Posterior cingulate gyrus (tissue), 11 donors: ENCODE measurements at regions not wholly inside any gene's neighbourhood (a gene's known extent, or its start where the extent isn't known, plus 50 kb on each side); places are given as distances from the start of the nearest gene placed in this dataset.
"Not testable (repeated sequence)": the region's sequence is repeated elsewhere in the genome, so short reads cannot be mapped to it uniquely, and the experiment has no call there.

Experiments
- DNase-seq, 10 donors: peaks; one replicate each; pipeline versions ENCODE4 v3.0.0 to v3.0.0-alpha.2; 2020 to 2021; ENCODE audit warnings: mixed read lengths in 3 of 10
- intact Hi-C: fragments of 100-400 bp; cut with DNase I; formaldehyde crosslinking; loops from one replicate; pipeline ENCODE4 v1.15.1; 2023

DNA sequence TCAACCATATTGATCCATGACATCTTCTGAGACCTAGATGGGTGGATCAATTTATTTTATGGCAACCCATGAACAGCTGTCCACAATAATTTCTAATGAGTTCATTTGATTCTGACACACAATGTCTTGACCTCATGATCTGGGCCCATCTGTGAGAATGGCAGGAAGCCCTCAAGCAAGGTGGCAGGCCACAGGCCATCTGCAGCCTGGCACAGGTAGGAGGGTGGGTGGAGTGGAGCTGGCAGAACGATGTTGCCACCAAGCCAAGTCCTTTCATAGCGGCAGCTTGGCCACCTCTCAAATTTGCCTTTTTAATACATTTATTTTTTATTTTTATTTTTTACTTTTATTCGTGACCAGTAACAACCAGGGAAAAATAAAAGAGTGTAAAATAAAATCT is 1181.6 kb upstream of the SORCS1 start:
- no peak for DNase-seq
- intact Hi-C loops, result no loop called here

DNA sequence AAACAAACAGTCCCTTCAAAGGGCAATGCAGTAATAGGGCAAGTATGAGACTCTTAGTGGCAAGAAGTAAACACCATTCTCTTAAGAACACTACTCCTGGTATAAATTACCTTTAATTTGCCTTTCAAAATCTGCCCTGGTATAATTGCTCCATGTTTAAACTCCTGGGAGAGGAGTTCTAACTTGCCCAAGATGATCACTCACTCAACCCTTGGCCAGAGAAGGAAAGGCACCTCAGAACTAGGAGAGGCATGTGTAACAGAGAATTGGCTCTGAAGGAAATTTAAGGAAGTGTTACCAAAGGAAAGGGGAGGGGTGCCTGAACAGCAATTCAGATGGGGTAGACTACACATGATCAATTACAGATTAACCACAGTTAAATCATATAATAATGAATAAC is 1173.6 kb upstream of the SORCS1 start:
- intact Hi-C loops, result no loop called here
- no peak for DNase-seq

DNA sequence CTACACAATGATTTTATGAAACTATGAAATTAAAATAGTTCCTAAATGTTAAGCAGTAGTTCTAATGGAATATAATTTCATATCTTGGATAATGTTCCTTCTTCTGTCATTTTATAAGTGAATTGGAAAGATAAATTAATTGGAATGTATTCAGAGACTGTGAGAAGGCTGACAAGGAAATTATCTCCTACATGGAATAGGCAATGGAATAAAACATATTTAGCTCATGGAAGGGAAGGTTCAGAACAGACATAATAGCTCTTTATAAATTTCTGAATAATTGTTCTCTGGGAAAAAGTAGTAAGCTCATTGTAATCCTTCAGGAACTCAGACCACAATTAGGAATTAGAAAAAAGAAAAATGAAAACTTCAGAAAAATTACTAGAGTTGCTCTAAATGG is 1172.3 kb upstream of the SORCS1 start:
- intact Hi-C loops, result no loop called here
- no peak for DNase-seq

DNA sequence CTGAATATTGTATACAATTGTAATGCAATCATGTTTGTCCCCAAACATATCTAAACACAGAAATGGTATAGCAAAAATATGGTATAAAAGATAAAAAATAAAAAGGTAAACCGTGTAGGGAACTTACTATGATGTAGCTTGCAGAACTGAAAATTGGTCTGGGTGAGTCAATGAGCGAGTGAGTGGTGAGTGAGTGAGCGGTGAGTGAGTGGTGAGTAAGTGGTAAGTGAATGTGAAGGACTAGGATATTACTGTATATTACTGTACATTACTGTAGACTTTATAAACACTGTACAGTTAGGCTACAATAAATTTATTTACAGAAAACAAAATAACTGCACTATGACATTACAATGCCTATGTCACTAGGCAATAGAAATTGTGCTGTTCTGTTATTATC is 1163.2 kb upstream of the SORCS1 start:
- no peak for DNase-seq
- intact Hi-C loops, result no loop called here

DNA sequence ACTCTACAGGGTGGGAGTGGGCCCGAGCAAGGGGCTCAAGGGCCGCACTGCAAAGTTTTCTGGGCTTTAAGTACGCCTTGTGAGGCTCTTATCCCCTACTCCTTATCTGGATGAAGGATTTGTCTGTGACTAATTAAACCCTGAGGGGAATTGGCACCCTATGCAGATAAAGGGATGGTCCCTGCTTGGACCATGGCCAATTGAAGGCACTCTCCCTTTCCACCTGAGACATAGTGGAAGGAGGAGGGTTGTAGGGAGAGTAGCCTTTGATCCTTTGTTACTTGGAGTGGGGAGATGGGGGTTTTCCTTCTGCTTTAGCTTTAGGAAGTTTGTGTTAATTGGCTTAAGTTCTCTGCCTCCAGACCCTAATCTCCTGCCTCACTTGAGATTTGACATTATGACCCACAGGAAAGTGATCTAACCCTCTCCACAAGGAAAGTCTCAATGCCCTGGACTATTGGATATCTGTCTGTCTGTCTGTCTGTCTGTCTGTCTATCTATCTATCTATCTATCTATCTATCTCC is 1158.8 kb upstream of the SORCS1 start:
- no peak for DNase-seq
- intact Hi-C loops, result no loop called here

DNA sequence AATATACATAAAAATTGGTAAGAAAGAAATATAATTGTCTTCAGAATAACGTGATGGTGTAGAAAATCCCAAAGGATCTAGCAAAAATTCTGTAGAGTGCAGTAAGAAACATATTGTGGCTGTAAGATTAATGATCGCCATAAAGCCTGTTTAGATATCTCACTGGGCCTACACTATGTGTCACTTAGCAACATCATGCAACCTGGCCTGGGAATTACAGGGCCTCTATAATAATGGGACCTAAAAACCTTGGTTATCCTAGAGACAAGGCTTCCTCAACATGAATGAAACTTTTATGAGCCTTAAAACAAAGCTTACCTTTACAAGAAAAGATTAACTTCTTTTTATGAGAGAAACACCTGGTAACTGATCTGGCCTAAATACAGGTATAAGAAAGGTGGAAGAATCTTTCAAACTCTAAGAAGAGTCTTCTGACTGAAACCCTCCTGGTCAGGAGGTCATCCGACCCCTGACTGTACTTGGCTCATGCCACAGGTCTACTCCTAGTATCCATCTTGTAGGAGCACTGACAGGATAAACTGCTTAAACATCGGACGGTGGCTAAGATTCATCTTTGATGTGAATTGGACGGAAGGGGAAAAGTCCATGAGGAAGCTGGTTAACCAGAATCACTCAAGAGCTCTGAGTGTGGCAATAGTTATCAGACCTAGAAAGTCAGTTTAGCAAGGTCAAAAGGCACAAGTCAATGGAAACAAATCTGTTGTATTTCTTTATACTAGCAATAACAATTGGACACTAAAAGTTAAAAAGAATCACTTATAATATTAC is 1155.1 kb upstream of the SORCS1 start:
- intact Hi-C loops, result no loop called here
- DNase-seq, result no peak

DNA sequence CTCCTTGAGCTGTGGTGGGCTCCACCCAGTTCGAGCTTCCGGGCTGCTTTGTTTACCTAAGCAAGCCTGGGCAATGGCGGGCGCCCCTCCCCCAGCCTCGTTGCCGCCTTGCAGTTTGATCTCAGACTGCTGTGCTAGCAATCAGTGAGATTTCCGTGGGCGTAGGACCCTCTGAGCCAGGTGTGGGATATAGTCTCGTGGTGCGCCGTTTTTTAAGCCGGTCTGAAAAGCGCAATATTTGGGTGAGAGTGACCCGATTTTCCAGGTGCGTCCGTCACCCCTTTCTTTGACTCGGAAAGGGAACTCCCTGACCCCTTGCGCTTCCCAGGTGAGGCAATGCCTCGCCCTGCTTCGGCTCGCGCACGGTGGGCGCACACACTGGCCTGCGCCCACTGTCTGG is 1151.1 kb upstream of the SORCS1 start:
- DNase-seq, intact Hi-C loops: not testable (repeated sequence)

DNA sequence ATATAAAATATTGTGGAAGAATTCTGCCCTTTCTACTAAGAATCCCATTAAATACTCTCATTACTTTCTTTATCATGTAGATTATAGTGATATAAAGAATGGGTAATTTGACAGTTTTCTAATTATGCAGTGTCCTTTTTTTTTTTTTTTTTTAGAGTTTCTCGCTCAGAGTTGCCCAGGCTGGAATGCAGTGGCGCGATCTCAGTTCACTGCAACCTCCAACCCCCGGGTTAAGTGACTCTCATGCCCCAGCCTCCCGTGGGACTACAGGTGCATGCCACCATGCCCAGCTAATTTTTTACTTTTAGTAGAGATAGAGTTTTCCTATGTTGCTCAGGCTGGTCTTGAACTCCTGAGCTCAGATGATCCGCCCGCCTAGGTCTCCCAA is 1143.4 kb upstream of the SORCS1 start:
- intact Hi-C loops, result no loop called here
- peak in 2 of 10 donors; percentile 43 to 54 for DNase-seq

DNA sequence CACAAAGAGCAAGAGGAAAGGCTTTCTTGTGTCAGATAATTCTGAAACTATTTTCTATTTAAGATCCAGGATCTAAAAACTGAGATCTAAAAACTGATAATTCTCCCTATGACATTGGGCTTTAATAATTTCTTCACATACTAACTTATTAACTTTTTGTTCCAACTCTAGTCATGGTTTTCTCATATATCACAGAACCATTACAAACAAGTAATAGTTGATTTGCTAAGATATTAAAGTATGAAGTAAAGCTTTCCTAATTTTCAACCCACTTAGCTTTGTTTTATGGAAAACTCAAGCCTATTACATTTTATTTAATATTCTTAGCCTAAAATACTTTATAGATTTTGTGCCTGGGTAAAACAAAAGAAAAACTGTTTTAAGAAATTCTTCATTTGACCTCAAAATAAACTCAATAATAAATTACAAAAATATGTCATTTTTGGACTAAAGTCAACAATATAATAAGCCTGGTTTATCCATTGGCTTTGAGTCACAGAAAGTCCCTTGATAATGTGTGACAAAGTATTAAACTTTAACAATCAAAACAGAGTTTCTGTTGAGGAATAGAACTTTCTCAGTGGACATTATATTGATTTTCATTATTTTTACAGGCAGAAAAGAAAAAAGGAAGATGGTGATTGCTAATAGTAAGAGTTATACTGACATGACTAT is 1142.9 kb upstream of the SORCS1 start:
- DNase-seq, result no peak
- intact Hi-C loops, result no loop called here

DNA sequence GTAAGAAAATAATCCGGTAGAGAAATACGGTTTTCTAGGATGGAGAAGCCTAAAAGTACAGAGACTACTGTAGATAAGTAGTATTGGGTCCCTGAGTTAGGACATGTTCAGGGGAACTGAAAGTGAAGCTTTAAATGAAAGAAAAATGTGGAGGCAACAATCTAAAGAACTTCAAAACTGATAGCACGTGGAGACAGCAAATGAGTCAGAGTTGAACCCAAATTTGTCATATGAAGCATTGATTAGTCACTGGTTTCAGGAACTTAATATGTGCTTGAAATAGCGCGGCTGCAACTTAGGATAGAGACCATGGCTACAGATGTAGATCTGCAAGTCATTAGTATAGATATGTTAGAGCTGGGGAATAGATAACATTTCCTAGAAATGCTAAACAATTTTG is 1138.6 kb upstream of the SORCS1 start:
- intact Hi-C loops, result no loop called here
- DNase-seq, result no peak

DNA sequence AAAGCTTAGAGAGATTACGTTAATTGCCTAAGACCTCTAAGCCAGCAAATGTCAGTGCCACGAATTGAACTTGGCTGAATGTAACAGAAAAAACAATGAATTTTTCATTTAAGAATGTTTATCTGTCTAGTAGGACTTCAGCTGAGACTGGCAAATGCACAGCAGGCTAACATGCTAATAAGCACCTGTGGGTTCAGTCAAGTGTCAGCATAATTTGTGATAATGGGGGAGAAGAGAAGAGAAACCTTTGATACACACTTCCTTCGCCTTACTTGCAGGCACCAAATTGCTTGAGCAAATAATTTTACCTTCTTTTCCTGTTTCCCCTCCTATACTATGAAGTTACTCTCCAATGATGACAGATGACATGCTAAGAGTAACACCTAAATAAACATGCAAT is 1136.5 kb upstream of the SORCS1 start:
- DNase-seq, result no peak
- intact Hi-C loops, result no loop called here

DNA sequence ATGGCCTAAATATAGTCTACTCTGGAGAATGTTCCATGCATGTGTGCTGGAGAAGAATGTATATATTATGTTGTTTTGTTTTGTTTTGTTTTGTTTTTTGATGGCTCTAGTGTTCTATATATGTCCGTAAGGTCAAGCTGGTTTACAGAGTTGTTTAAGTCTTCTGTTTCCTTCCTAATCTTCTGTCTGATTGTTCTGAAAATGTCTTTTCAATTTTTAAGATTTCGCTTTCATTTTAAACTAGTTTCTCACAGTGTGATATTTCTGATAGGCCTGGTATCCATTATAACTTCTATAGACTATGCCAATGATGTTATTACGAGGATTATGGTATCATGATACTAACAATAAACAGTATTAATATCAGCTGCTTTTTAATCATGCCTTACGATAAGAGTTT is 1126.3 kb upstream of the SORCS1 start:
- DNase-seq, result no peak
- intact Hi-C loops, result no loop called here

DNA sequence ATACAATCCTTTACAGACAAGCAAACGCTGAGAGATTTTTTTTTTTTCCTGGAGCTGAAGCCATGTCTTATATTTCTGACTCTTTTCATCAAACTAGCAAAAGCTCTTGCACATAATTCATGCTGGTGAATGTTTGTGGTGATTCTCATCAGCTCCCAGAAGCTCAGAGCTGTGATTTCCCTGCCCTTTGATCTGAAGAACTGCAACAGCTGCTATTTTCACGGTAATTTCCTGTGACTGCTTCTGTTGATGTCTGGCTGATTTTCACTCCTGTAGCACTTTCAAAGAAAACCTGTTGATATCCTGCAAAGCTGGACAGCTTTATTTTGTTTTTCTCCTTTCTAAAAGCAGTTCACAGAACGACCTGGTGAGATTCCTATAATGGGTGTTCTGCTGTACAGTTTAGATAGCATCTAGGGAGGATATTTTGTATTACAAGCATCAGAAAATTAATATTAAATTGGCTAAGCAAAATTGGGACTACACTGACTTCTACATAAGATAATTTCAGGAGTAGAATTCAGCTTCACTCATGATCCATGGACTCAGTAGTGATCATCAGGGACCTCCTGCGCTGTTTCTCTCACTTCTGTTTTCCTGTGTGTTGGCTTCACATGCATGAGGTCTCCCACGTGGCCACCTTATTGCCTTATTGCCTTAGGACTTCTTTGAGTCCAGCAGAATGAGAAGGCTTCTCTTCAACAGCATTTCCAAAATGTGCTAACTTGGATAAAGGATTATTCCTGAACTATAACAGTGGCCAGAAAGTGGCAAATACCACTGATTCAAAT is 1111.6 kb upstream of the SORCS1 start:
- intact Hi-C loops, result no loop called here
- DNase-seq, result no peak

DNA sequence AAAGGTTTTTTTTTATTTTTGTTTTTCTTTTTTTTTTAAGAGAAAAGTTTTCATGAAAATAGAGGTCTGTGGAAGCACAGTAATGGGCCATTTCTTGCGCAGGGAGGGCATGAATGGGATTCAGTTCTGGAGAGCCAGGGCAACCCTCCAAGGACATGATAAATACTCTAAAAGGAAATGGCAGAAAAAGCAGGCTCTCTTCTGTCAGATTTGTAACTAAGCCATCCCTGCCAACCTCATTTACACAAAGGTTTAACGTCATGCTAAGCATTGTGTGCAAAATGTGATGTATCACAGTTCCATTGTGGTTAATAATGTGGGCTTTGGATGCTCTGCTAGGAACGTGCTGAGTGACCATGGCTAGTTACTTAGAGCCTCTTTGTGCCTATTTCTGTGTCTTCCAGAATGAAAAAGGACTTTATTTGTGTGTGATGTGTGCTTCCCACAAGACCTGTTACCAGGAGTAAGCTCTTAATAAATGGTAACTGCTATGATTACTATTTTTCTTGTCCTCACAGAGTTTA is 1095.9 kb upstream of the SORCS1 start:
- DNase-seq, result no peak
- intact Hi-C loops, result no loop called here

DNA sequence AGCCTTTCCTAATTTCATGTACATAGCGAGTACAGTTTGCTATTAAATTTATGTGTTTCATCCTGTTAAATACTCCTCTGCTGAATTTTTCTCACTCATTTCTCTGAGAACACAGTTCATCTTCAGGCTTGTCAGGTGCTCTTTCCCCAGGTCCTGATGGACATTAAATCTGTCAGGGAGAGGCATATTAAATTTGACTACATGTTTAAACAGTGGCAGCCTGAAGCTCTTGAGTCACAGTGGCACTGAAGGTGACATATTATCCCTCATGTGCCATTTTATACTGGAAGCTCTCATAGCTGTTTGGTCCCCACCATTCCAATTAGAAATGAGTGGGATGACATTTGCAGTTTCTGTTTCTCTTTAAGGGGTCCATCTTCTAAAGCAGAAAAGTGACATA is 1089.6 kb upstream of the SORCS1 start:
- intact Hi-C loops, result no loop called here
- DNase-seq, result no peak

DNA sequence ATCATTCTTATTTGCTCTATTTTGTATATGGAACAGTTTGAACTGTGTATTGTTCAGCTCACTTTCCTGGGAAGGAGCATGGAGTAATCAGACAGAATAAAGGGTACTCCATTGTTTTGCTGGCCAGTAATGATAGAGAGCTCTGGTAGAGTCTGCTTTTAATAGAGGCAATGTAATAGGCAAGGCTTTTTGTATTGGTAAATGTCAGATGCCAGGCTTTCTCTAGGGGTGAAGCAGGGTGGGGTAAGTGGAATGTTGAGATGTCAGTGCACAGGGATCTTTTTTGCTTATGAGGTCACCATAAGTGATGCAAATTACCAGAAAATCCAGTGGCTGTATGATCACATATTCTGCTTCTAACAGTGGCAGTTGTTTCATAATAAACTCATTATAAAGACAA is 1088.3 kb upstream of the SORCS1 start:
- no peak for DNase-seq
- intact Hi-C loops, result no loop called here

DNA sequence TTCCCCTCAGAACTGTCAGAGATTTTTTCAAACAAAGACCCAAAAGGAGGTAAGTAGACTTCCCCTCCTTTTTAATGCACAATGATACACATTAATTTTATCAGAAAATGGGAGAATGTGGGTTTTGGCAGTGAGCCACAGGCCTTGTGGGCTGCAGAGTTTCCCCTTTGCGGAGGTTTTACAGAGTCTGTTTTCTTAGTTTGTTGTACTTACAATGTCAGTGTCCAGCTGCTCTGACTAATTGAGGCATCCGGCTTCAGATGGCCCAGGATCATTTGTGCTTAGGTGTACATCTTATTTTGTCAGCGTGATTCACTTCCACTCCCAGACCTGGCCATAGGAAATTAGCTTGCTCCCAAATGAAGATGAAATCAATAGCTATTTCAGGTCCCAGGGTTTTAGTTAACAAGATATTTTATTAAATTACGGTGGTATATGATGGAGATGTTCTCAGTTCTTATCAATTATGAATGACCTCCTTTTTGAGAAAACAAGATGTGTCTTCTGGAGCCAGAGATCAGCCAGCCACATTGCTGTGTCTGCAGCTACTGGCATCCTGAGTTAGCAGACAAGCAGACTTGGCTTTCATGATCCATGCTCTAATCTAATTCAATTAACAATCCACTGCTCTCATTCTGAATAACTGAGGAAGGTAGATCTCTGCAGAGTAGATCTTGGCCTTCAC is 1086.6 kb upstream of the SORCS1 start:
- intact Hi-C loops, result no loop called here

DNA sequence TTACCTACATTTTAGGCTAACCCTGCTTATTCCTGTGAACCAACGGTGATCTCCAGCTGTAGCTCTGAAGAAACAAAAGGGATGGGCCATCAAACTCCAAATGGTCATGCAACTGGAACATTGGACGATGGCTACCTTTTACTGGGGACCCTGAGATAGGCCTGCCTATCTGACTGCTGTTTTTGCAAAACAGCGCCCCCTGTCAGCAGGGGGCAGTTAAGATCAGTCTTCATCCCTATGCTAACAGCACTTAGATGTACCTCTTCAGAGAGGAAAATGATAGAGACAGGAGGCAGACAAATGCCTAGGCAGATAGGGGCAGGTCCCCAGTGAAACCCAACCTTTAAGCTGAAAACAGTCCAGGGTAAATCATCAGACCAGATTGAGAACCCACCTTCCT is 1085.4 kb upstream of the SORCS1 start:
- intact Hi-C loops, result no loop called here
- no peak for DNase-seq

More for the DNA sequence above, 1086.6 kb upstream of the SORCS1 start:
- DNase-seq, result no peak

DNA sequence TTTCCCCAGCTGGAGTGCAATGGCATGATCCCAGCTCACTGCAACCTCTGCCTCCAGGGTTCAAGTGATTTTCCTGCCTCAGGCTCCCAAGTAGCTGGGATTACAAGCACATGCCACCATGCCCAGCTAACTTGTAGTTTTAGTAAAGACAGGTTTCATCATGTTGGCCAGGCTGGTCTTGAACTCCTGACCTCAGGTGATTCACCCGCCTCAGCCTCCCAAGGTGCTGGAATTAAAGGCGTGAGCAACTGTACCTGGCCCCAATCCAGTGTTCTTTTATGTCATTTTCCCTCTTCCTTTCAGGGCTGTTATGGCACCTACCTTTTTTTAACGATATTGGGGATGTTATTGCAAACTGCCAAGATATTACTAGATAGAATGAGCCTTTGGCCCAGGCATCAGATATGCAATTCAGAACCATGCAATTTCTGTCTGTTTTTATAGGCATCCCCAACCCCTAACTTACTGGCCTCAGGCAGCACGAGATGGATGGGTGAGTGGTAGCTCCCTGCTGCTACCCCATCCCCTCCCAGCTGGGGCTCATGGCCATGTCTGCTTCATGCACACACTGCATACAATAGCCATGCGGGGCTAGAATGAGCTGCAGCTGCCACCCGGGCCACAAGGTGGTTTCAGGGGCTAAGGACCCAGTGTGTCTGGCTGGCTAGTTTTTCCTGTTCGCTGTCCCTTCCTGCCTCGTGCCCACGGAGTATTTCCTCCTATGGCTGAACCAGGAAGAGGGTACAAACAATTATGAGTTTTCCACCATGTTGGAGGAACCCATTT is 1080.1 kb upstream of the SORCS1 start:
- intact Hi-C loops, result no loop called here
- peak in 2 of 10 donors; percentile 47 to 56 for DNase-seq

DNA sequence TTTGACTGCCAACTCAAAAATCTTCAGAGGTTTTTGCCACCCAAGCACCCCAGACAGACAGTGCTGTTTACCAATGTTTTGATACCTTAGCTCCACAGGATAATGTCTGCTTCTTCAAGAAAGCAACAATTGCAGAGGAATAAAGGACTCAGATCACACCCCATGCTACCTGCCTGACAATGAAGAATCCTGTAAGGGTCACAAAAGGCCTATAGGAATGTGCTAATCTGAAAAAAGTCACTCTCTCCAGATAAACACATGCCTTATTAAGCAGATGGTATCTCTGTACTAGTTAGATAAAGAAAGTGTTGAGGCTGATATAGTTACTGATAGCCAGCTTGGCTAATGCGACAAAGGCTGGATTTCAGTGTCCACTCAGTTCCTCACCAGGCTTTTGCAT is 1076.7 kb upstream of the SORCS1 start:
- intact Hi-C loops, result no loop called here
- no peak for DNase-seq
